HEK293 (cell line): ENCODE measurements at regions not wholly inside any gene's neighbourhood (a gene's known extent, or its start where the extent isn't known, plus 50 kb on each side); places are given as distances from the start of the nearest gene placed in this dataset.

Experiments
- BCL11A ChIP-seq: fragments of 450-650 bp; formaldehyde crosslinking; IDR thresholded peaks from 2 replicates; pipeline ENCODE4 v1.5.1; 2016; ENCODE audit warnings: low read depth, missing biosample characterization, missing genetic modification characterization
- CTCF ChIP-seq: fragments of 450-650 bp; formaldehyde crosslinking; IDR thresholded peaks from 2 replicates; pipeline ENCODE4 v1.5.1; 2016; ENCODE audit warnings: missing biosample characterization, missing genetic modification characterization
- ELK4 ChIP-seq: IDR thresholded peaks from 2 replicates; pipeline ENCODE4 v1.6.1; 2011; ENCODE audit warnings: mild to moderate bottlenecking, low read depth, low read length, borderline replicate concordance
- HOXA7 ChIP-seq: sonication (generic); formaldehyde crosslinking; IDR thresholded peaks from 2 replicates; pipeline ENCODE4 v1.8.1; 2022; ENCODE audit warnings: missing genetic modification reagents, borderline replicate concordance
- REST ChIP-seq: fragments of 450-650 bp; formaldehyde crosslinking; IDR thresholded peaks from 2 replicates; pipeline ENCODE4 v1.5.1; 2016; ENCODE audit warnings: missing biosample characterization, missing genetic modification characterization
- SCRT2 ChIP-seq: fragments of 450-650 bp; formaldehyde crosslinking; IDR thresholded peaks from 2 replicates; pipeline ENCODE4 v1.5.1; 2016; ENCODE audit warnings: missing biosample characterization, missing genetic modification characterization
- SETDB1 ChIP-seq: IDR thresholded peaks from one replicate; pipeline ENCODE4 v1.6.1; 2017; ENCODE audit warnings: mild to moderate bottlenecking, low read length, moderate library complexity, mixed read lengths; ENCODE audit not compliant: insufficient read length
- SP2 ChIP-seq: fragments of 450-650 bp; formaldehyde crosslinking; IDR thresholded peaks from 2 replicates; pipeline ENCODE4 v1.5.1; 2016; ENCODE audit warnings: missing biosample characterization, missing genetic modification characterization
- TRIM28 ChIP-seq: IDR thresholded peaks from 2 replicates; pipeline ENCODE4 v1.6.1; 2011; ENCODE audit warnings: low read length, control low read depth, borderline replicate concordance
- ZNF274 ChIP-seq, 2 experiments: fragments of 200-500 bp in 1 of 2; fragments of 450-650 bp in 1 of 2; sonication (Bioruptor generic) in 1 of 2; formaldehyde crosslinking in 1 of 2; IDR thresholded peaks; 2 replicates each; pipeline versions ENCODE4 v1.5.1 to v1.6.1; 2014 to 2016; ENCODE audit warnings: borderline replicate concordance in 1 of 2, inconsistent platforms in 1 of 2, low read length in 1 of 2, missing biosample characterization in 1 of 2, missing genetic modification characterization in 1 of 2
- ZNF398 ChIP-seq: fragments of 450-650 bp; formaldehyde crosslinking; IDR thresholded peaks from 2 replicates; pipeline ENCODE4 v1.5.1; 2017; ENCODE audit warnings: missing biosample characterization, missing genetic modification characterization
- ZNF513 ChIP-seq: fragments of 450-650 bp; IDR thresholded peaks from 2 replicates; pipeline ENCODE4 v1.5.1; 2018; ENCODE audit warnings: missing biosample characterization, missing genetic modification characterization
- ZNF626 ChIP-seq: fragments of 450-650 bp; sonication (Bioruptor Pico); formaldehyde crosslinking; IDR thresholded peaks from 2 replicates; pipeline ENCODE4 v1.5.1; 2018; ENCODE audit warnings: missing biosample characterization, missing genetic modification characterization, inconsistent platforms
- ZNF791 ChIP-seq: fragments of 450-650 bp; formaldehyde crosslinking; IDR thresholded peaks from 2 replicates; pipeline ENCODE4 v1.5.1; 2016; ENCODE audit warnings: missing biosample characterization, missing genetic modification characterization

GRCh38 chr6:152893187-152893586, 89.7 kb downstream of the FBXO5 start:
- no peak for TF ChIP-seq ZNF274 (IDR thresholded peaks at IDR 0.05; ENCODE audit: low read length)
- TF ChIP-seq ZNF274 (tag by site-specific recombination; IDR thresholded peaks at IDR 0.05; ENCODE audit: borderline replicate concordance), result no peak
- TF ChIP-seq SP2 (tag by site-specific recombination), result no peak
- no peak for TF ChIP-seq SETDB1
- no peak for TF ChIP-seq REST (tag by site-specific recombination)
- no peak for TF ChIP-seq ELK4
- TF ChIP-seq ZNF513 (tag by site-specific recombination), result no peak
- no peak for TF ChIP-seq HOXA7 (CRISPR knock-in tag)
- no peak for TF ChIP-seq ZNF626 (tag by site-specific recombination)
- no peak for TF ChIP-seq CTCF
- TF ChIP-seq ZNF398 (tag by site-specific recombination), result no peak
- no peak for TF ChIP-seq ZNF791
- TF ChIP-seq SCRT2 (tag by site-specific recombination), result no peak
- TF ChIP-seq TRIM28, result no peak
- TF ChIP-seq BCL11A (tag by site-specific recombination), result no peak
